K562 (cell line): ENCODE measurements at regions not wholly inside any gene's neighbourhood (a gene's known extent, or its start where the extent isn't known, plus 50 kb on each side); places are given as distances from the start of the nearest gene placed in this dataset.

Source experiments
- CXXC5 ChIP-seq: fragments of 250-450 bp; sonication (Bioruptor Pico); IDR thresholded peaks from 2 replicates; pipeline ENCODE4 v1.8.0; 2022; ENCODE audit warnings: inconsistent platforms, mild to moderate bottlenecking, moderate library complexity
- MXI1 ChIP-seq: IDR thresholded peaks from 2 replicates; pipeline ENCODE4 v1.6.1; 2011; ENCODE audit warnings: low read depth, mild to moderate bottlenecking, improper control_type of control experiment, low read length
- NCOA6 ChIP-seq: fragments of 450-650 bp; IDR thresholded peaks from 2 replicates; pipeline ENCODE4 v1.6.1; 2017; ENCODE audit warnings: mild to moderate bottlenecking
- NFATC3 ChIP-seq: fragments of 450-650 bp; IDR thresholded peaks from 2 replicates; pipeline ENCODE4 v1.6.1; 2017; ENCODE audit warnings: mild to moderate bottlenecking
- NFRKB ChIP-seq: fragments of 450-650 bp; IDR thresholded peaks from 2 replicates; pipeline ENCODE4 v1.6.1; 2016; ENCODE audit warnings: low read depth
- SNIP1 ChIP-seq: fragments of 450-650 bp; IDR thresholded peaks from 2 replicates; pipeline ENCODE4 v1.7.1; 2017; ENCODE audit warnings: low read depth, mild to moderate bottlenecking
- USF1 ChIP-seq: sonication (generic); formaldehyde crosslinking; IDR thresholded peaks from 2 replicates; pipeline ENCODE4 v1.9.0; 2022; ENCODE audit warnings: mild to moderate bottlenecking, missing genetic modification reagents
- YY1 ChIP-seq, 3 experiments: IDR thresholded peaks; 2 replicates each; pipeline ENCODE4 v1.6.1; 2011; ENCODE audit warnings: low read length in 2 of 3, mild to moderate bottlenecking in 2 of 3, moderate library complexity in 2 of 3, borderline replicate concordance in 1 of 3, control low read depth in 1 of 3, low read depth in 1 of 3; ENCODE audit not compliant: insufficient read depth in 3 of 3, insufficient replicate concordance in 2 of 3, control insufficient read depth in 1 of 3, insufficient read length in 1 of 3; ENCODE audit errors: extremely low read depth in 1 of 3
- ZNF318 ChIP-seq, 2 experiments: fragments of 450-650 bp; IDR thresholded peaks; 2 replicates each; pipeline ENCODE4 v1.6.1; 2016; ENCODE audit warnings: mild to moderate bottlenecking in 2 of 2, borderline replicate concordance in 1 of 2, low read depth in 1 of 2, moderate library complexity in 1 of 2

- no peak for TF ChIP-seq YY1 (IDR thresholded peaks at IDR 0.05; ENCODE audit: borderline replicate concordance in 1 of 3, control insufficient read depth in 1 of 3, extremely low read depth in 1 of 3, insufficient read depth in 3 of 3, insufficient read length in 1 of 3, insufficient replicate concordance in 2 of 3, low read depth in 1 of 3, low read length in 2 of 3)
- no peak for TF ChIP-seq SNIP1
- no peak for TF ChIP-seq USF1
- no peak for TF ChIP-seq ZNF318 (IDR thresholded peaks at IDR 0.05; ENCODE audit: borderline replicate concordance in 1 of 2, low read depth in 1 of 2)
- TF ChIP-seq NFATC3: no peak
- TF ChIP-seq NCOA6: no peak
- TF ChIP-seq NFRKB: no peak
- no peak for TF ChIP-seq MXI1
- TF ChIP-seq CXXC5: no peak
Measured at GRCh38 chr20:57987659-57988058, 240.8 kb downstream of the ANKRD60 start.
